ENCODE measurements at regions not wholly inside any gene's neighbourhood (a gene's known extent, or its start where the extent isn't known, plus 50 kb on each side); places are given as distances from the start of the nearest gene placed in this dataset.

DNA sequence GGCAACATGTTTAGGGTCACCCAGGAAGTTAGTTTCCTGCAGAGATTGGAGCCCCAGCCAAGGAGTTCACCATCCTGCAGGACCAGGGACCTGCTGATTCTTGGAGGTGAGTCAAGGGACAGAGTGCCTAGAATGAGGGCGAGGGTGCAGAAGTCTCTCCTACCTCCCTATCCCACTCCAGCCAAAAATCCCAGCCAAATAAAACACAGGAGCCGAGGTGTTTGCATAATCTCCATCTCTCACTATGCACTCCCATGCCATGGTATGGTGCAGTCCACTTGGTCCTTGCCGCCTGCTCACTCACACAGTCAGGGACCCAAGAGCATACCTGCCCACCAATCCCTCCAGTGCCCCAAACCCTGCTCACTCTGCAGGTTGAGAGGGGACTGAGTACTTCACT lies 294.2 kb downstream of the UACA start:
- Histone ChIP-seq H3K4me2 (ENCODE audit: insufficient read depth in 1 of 2, low read depth in 2 of 2, low read length in 2 of 2) (no peak overlapping the region), H2AFZ (ENCODE audit: low read length) (no peak overlapping the region), H3K36me3 (ENCODE audit: control insufficient read depth in 2 of 4, insufficient read depth in 4 of 4, low read length in 3 of 4) (no peaks in the 10 kb centered on the region), H2BK20ac (ENCODE audit: low read length) (no peak overlapping the region), H3K27ac (ENCODE audit: low read depth, low read length) (no peak overlapping the region), H3K56ac (replicated peaks; ENCODE audit: insufficient read length, low read depth, low read length) (no peak overlapping the region), H4K5ac (ENCODE audit: insufficient read length, low read depth, low read length) (no peak overlapping the region), H3K79me1 (ENCODE audit: low read depth, low read length) (no peaks in the 10 kb centered on the region), H3K4ac (replicated peaks; ENCODE audit: insufficient read length, low read depth, low read length) (no peak overlapping the region), H2BK15ac (ENCODE audit: low read length) (no peak overlapping the region), H4K91ac (replicated peaks; ENCODE audit: insufficient read length, low read length) (no peak overlapping the region), H3K4me3 (ENCODE audit: extremely low read depth in 1 of 4, insufficient read depth in 2 of 4, low read depth in 3 of 4, low read length in 4 of 4) (no peak overlapping the region), H3K9ac (replicated peaks in 1 of 4; ENCODE audit: extremely low read depth in 1 of 4, low read depth in 3 of 4, low read length in 3 of 4) (no peak overlapping the region), H3K18ac (ENCODE audit: extremely low read depth, low read length) (no peak overlapping the region), H3K4me1 (replicated peaks in 1 of 4; ENCODE audit: control insufficient read depth in 3 of 4, insufficient read depth in 4 of 4, low read length in 3 of 4) (no peaks in the 10 kb centered on the region), H2BK5ac (ENCODE audit: low read depth, low read length) (no peak overlapping the region), H4K8ac (ENCODE audit: extremely low read depth, insufficient read depth, low read length) (no peak overlapping the region), H4K20me1 (replicated peaks in 1 of 2; ENCODE audit: control insufficient read depth in 1 of 2, insufficient read depth in 2 of 2, low read length in 2 of 2) (no peaks in the 10 kb centered on the region), H2AK5ac (ENCODE audit: low read depth, low read length) (no peak overlapping the region), H2BK12ac (ENCODE audit: low read depth, low read length) (no peak overlapping the region), H3K79me2 (ENCODE audit: control insufficient read depth in 1 of 2, insufficient read depth in 2 of 2, low read length in 2 of 2) (no peaks in the 10 kb centered on the region), H3K14ac (ENCODE audit: insufficient read length) (no peak overlapping the region), H3K9me3 (ENCODE audit: insufficient read depth in 2 of 2, low read depth in 1 of 2, low read length in 1 of 2) (no peaks in the 10 kb centered on the region), H3K23ac (ENCODE audit: insufficient read length) (no peak overlapping the region), H3K27me3 (replicated peaks in 1 of 4; ENCODE audit: control insufficient read depth in 3 of 4, extremely low read depth in 1 of 4, insufficient read depth in 3 of 4, low read length in 3 of 4) (no peaks in the 10 kb centered on the region), H3K23me2 (ENCODE audit: low read depth, low read length) (no peaks in the 10 kb centered on the region), H2BK120ac (replicated peaks; ENCODE audit: low read depth, low read length) (no peak overlapping the region)
- ChIA-PET CTCF (ENCODE audit: partially characterized antibody) (interaction anchor here (5.0 to 9.1 kb wide), 3 partner anchors 10 to 30 kb away, joined by 22 to 81 read pairs (median 65); no protein-coding TSS in a partner anchor), POLR2A (ENCODE audit: partially characterized antibody) (no interaction called here)
- 89% methylated on average over 3 of the region's 3 CpGs; no CpG with 5 or more reads in 1 of the 2 experiments for WGBS, 2 experiments (ENCODE audit: extremely low coverage in 1 of 2, insufficient coverage in 1 of 2, insufficient read length in 1 of 2, insufficient replicate concordance in 2 of 2, low coverage in 1 of 2, low lambda C conversion rate in 2 of 2, missing lambda C conversion rate in 1 of 2)
- FAIRE-seq, result no peak
- no peak for DNase-seq (ENCODE audit: low read depth in 1 of 2, low spot score in 2 of 2)
- TF ChIP-seq KDM1A (IDR thresholded peaks at IDR 0.05; ENCODE audit: borderline replicate concordance, low read length) (no peak), FOSL1 (IDR thresholded peaks at IDR 0.05; ENCODE audit: insufficient read depth, low read depth, low read length) (no peak), CEBPB (IDR thresholded peaks at IDR 0.05; ENCODE audit: low read depth, low read length) (no peak), SAP30 (IDR thresholded peaks at IDR 0.05; ENCODE audit: insufficient read depth, insufficient replicate concordance, low read length) (no peak), BCL11A (IDR thresholded peaks at IDR 0.05; ENCODE audit: low read depth in 2 of 2, low read length in 2 of 2) (no peak), HDAC2 (IDR thresholded peaks at IDR 0.05; ENCODE audit: borderline replicate concordance in 1 of 2, low read depth in 2 of 2, low read length in 2 of 2) (no peak)

Data from H1 (cell line).